ENCODE measurements at regions not wholly inside any gene's neighbourhood (a gene's known extent, or its start where the extent isn't known, plus 50 kb on each side); places are given as distances from the start of the nearest gene placed in this dataset.

- no peak overlapping the region for H3K4me3 ChIP-seq
- H3K27ac ChIP-seq, result no peak overlapping the region
Measured at GRCh38 chr3:14284694-14285547, 106.3 kb downstream of the LSM3 start.

DNA sequence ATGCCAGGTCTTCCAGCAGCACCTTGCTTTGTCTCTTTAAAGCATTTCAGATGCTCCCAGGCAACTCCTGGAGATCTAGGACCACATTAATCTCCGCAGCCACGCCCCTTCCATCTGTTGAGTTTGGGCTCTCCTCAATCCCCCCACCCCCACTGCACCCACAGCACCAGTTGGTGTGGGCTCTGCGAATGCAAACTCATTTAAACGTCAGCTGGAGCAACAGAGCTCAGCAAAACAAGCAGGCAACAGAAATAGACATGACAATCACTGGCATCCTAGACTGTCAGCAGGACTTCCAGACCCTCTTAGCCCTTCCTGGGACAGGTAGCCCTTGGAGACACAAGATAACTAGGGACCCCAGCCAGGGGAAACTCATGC, 106.9 kb downstream of the LSM3 start:
- no peak overlapping the region for H3K4me3 ChIP-seq
- no peak overlapping the region for H3K27ac ChIP-seq

- no peak overlapping the region for H3K27ac ChIP-seq
- no peak overlapping the region for H3K4me3 ChIP-seq
Measured at GRCh38 chr3:14286887-14287500, 108.4 kb downstream of the LSM3 start.

GRCh38 chr3:14288177-14288788, 109.7 kb downstream of the LSM3 start:
- no peak overlapping the region for H3K27ac ChIP-seq
- no peak overlapping the region for H3K4me3 ChIP-seq

GRCh38 chr3:14288833-14289451, 110.3 kb downstream of the LSM3 start:
- Histone ChIP-seq H3K4me3 (no peak overlapping the region), H3K27ac (no peak overlapping the region)

DNA sequence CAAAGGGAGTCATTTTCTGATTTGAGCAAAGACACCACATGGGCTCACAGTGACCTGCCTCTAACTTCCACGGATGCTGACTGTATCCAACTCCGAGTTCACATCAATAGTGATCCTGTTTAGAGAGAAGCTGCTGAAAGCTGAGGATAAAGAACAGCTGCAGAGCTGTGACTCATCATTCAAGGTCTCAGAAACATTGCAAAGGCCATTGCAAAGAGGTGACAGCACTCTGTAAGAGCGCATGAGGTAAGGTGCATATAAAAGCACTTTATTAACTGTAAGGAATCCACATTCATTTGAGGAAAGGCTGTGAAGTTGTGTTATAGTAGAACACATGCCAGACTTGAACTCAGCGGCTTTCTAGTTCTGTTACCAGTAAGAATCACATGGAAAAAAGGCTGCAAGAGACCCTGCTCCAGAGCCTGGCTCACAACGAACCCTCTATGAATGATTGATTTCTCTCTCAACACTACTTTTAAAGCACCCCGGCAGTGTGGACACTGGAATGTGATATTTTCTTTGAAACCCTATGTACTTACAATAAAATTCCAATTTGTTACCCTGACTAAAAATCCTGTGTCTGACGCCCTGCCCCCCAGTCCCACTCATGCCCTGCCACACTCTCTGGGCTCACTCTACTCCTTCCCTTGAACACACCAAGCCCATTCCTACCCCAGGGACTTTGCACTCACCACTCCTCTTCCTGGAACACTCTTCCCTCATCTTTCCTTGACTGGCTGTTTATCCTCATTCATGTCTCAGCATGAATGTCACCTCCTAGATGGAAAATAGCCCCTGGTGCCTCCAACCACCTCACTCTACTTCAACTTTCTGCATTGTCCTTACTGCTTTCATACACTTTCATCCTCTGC, 111.2 kb downstream of the LSM3 start:
- H3K27ac ChIP-seq, result peak overlapping the region in 1 of 21 experiments; percentile 2
- no peak overlapping the region for H3K4me3 ChIP-seq

GRCh38 chr3:14290631-14291385, 111.6 kb upstream of the SLC6A6 start:
- H3K27ac ChIP-seq, result peak overlapping the region in 2 of 21 experiments; percentile 2 to 62
- H3K4me3 ChIP-seq, result no peak overlapping the region

DNA sequence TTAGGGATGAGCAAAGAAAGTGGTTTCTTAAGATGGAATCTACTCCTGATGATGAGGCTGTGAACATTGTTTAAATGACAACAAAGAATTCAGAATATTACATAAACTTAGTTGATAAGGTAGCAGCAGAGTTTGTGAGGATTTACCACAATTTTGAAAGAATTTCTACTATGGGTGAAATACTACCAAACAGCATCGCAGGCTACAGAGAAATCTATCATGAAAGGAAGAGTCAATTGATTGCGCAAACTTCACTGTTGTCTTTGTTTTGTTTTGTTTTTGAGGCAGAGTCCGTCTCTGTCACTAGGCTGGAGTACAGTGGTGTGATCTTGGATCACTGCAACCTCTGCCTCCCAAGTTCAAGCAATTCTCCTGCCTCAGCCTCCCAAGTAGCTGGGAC, 107.4 kb upstream of the SLC6A6 start:
- H3K27ac ChIP-seq, result no peak overlapping the region
- no peak overlapping the region for H3K4me3 ChIP-seq

DNA sequence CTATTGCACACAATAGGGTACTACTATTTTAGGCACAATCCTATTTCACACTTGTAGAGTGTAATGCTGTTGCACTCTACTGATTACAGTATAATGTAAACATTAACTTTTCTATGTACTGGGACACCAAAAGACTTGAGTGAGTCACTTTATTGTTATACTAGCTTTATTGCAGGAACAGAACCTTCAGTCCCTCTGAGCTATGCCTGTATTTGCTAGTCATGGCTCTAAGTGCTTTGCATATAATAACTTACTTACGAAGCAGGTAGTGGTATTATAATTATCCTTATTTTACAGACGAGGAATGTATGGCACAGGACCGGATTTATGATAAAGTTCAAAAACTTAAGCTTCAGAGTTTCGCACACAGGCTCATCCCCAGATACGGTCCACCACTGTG, 106.6 kb upstream of the SLC6A6 start:
- Histone ChIP-seq H3K27ac (no peak overlapping the region), H3K4me3 (no peak overlapping the region)

DNA sequence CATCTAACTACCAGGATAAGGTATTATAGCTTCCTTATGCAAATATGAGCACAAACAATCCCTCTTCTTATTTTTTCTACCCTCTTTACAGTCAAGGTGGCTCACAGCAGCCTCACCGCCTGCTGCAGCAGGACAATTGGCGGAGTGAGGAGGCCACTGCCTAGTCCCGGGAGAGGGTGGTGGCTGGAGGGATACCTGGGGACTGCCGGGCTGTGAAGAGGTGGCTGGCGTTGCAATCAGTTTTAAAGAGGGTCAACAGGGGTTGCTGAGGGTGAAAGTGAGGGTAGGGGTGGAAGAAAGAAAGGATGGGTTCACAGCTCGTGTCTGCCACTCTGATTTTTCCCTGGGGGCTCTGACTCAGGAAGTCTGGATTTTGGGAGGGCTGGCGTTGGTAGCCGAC, 105.1 kb upstream of the SLC6A6 start:
- no peak overlapping the region for H3K4me3 ChIP-seq

GRCh38 chr3:14297784-14298236, 104.6 kb upstream of the SLC6A6 start:
- Histone ChIP-seq H3K4me3 (no peak overlapping the region), H3K27ac (peak overlapping the region in 12 of 21 experiments; percentile 5 to 80 (median 53))

More for the DNA sequence above, 105.1 kb upstream of the SLC6A6 start:
- peak overlapping the region in 11 of 21 experiments; percentile 5 to 80 (median 56) for H3K27ac ChIP-seq

DNA sequence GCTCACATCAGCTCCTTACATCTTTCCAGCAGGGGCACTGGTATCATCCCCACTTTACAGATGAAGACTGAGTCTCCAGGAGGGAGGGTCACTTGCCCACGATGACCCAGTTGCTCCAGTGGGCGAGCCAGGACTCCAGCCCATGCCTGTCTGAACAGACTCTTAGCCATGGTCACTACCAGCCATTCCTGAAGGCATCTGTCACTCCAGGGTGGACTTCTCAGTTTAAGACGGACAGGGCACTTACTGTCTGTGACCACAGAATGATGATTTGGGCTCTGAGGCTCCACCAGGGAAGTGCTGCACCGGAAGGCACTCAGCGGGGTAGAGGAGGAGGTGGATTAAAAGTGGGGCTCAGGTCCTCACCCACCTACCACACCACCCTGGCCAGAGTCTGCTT, 104.0 kb upstream of the SLC6A6 start:
- Histone ChIP-seq H3K4me3 (no peak overlapping the region), H3K27ac (peak overlapping the region in 7 of 21 experiments; percentile 18 to 80 (median 61))

DNA sequence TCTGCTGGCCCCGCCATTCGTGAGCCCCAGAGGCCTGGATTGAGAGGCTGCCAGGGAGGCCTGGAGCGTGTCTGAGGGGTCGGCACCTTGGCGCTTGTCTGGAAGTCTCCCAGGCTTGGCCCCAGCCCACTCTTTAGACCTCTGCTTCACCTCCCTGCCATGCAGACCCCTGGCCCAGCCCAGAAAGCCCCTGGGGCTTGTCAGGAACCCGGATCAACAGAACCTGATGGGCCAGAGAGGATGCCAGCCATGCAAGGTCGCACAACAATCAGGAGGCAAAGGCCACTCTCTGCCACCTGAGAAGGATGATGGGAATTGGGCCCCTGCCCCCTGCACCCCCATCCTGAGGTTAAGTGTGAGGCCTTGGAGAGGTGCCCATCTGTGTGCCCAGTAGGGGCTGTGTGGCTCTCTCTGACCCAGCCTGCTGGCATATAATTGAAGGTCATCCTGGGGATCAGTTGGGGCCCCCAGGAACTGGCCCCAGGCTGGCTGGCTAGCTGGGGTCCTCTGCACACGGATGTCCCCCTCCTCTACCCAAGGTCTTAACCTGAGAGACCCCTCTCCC, 103.3 kb upstream of the SLC6A6 start:
- Histone ChIP-seq H3K27ac (peak overlapping the region in 6 of 21 experiments; percentile 18 to 80 (median 68)), H3K4me3 (no peak overlapping the region)

DNA sequence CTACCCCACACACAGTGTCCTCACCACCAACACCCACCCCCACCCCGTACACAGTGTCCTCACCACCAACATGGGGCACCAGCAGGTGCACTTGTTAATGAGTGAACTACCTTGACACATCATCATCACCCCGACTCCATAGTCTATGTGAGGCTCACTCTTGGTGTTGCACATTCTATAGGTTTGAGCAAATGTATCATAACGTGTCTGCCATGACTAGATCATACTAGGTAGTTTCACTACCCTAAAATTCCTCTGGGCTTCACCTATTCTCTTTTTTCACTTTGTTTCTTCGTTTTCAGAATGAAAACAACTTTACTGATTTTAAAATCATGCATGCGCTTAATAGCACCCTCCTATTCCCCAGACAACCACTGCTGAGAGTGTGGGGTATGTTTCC, 102.6 kb upstream of the SLC6A6 start:
- Histone ChIP-seq H3K4me3 (no peak overlapping the region), H3K27ac (no peak overlapping the region)

DNA sequence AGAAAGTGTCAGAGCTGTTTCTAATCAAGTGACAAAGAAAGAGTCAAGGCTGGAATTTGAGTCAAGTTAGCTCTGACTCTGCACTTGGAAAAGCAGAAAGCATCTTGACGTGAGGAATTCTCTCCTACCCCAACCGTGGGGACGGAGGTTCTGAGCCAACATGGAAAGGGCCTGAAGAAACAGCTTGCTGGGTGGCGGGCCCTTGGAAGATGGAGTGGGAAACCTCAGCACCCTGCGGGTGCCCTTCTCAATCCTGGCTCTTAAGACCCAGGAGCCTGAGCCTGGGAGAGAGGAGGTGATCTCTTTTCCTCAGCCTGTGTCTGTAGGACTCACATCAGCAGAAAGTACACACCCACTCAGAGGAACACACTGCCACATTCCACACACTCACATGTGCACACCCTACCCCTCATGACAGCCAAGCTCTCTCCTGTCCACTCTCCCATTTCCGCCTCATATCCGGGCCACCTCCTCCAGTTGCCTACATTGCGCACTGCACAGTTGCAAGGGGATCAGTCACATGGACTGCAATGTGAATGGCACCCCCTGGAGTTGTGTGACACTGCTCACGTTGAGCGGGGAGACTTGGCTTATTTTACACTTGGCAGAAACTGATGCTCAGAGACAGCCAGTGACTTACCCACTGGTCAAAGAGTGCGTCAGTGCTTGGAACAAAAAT, 101.5 kb upstream of the SLC6A6 start:
- peak overlapping the region in 3 of 21 experiments; percentile 27 to 79 (median 50) for H3K27ac ChIP-seq
- H3K4me3 ChIP-seq, result no peak overlapping the region

- Histone ChIP-seq H3K4me3 (no peak overlapping the region), H3K27ac (peak overlapping the region in 2 of 21 experiments; percentile 26 to 79)
Measured at GRCh38 chr3:14301558-14301957, 100.8 kb upstream of the SLC6A6 start.

DNA sequence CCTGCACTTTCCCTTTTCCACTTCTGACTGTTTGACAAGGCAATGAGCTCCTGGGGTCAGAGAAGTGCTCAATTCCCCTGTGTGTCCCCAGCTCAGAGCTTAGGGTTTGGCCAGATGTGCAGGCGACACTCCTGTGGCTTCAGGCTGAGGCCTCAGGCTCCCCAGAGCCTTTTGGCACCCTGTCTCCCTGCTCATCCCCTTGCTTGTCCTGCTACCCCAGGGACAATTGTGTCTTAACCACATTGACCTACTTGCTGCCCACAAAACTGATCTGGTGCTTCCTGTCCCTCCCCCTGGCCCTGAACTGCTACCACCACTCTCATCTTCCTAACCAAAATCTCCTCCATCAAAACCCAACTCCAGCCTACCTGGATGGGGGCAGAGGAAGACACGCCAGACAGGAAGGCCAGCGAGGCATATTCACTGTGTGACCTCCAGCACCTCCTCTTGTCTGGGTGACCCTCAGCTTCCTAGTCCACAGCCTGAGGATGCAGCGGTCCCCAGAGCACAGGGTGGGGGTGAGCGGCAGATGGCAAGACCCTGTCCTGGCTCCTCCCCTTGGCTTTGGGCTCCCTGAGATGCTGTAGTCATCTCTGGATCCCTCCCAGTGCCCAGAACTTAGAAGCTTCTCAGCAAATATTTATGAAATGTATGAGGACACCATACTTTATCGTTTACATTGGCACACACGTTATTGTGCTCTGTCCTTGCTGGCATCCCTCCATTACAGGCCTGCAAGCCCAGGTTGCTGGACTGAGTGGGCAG, 98.9 kb upstream of the SLC6A6 start:
- H3K27ac ChIP-seq, result peak overlapping the region in 3 of 21 experiments; percentile 10 to 68 (median 55)
- H3K4me3 ChIP-seq, result no peak overlapping the region

All from skin epidermis (tissue), 12 donors.